Muscle of back (tissue), 3 donors: ENCODE measurements at regions not wholly inside any gene's neighbourhood (a gene's known extent, or its start where the extent isn't known, plus 50 kb on each side); places are given as distances from the start of the nearest gene placed in this dataset.
"Not testable (repeated sequence)": the region's sequence is repeated elsewhere in the genome, so short reads cannot be mapped to it uniquely, and the experiment has no call there.

ENCODE experiments used
- DNase-seq, 3 donors: peaks; one replicate each; pipeline versions ENCODE4 v3.0.0 to v3.0.0-alpha.2; 2013

DNA sequence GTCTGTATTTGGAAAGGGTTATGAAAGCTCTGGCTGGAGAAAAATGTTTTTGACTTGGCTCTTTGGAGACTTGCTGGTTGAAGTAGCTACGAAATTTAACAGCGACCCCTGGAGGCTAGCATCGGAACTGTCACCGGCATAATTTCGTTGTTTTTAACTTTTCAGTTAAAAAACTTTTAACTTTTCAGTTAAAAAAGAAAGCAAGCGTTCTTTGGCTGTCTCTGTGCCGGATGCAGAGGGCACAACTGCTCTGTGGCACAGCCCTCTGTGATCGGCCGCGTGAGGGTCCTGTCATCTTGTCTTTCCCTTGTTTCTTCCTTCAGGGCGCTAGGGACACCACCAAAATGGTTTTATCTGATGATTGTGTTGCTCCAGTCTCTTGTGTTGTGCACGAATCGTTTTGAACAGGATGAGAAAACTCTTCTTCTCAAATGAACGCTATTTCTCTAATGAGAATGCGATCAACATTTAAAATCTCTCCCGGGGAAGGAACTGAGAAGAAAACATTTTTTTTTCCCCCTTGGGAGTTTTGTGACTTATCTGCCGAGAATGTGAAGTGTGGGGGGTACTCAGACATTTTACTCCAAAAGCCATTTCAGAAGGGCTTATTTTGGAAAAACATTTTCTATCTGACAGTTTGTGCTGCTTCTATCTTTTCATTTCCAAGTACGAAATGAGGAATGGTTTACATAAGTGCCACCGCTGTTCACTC lies 57.1 kb downstream of the ADCYAP1 start:
- DNase-seq, result peak; percentile 18 to 63 (median 44)

DNA sequence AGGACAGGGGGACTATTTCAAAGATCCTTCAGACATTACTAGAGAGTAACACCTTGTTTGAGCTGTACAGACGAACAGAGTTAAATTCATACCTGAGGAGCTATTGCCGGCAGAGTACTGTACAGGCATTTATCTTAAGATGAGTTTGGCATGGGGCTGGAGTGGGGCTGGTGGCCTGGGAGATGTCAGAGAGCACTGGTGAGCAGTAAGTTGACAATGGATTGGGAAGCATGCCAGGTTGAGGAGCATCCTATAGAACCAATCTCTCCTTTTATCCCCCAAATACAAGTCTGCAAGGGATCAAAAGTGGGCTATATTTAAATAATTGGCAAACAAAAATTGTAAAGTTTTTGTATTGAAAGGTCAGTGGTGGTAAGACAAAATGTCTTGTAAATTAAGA lies 58.6 kb downstream of the ADCYAP1 start:
- DNase-seq, result no peak

DNA sequence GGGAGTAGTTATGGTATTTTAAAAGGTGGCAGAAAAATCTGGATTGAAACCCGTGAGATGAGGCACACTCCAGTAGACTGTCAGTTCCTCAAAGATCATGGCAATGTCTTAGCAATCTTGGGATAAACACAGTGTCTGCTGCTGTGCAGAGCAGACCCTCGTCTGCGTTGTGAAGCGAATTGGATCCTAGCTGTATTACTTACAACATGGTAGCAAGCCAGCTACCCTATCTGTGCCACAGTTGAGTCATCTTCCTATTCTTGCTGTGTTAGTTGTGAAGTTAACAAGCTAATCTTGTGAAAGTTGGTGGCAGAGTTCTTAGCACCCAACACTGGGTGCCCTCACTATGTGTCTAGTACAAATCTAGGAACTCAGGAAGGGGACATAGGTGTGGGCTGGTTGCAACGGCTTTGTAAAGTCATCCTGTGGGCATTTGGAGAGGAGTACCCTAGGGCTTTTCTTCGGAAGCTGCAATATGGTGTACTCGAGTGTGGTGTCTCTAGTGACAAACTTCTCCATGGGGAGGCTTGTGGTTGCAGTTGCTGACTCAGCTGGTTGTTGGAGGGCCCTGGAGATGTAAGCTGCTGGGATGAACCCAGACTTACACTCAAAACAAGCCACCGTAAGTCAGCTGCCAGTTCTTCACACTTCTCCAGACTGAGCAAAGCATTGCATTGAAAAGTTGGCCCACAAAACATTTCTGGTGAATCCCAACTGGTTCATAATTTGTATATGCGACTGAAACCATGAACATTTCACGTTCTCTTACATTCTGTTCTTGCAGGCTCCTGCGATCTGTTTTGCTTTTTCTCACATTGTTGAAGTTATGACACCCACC lies 61.5 kb downstream of the ADCYAP1 start:
- DNase-seq, result no peak

DNA sequence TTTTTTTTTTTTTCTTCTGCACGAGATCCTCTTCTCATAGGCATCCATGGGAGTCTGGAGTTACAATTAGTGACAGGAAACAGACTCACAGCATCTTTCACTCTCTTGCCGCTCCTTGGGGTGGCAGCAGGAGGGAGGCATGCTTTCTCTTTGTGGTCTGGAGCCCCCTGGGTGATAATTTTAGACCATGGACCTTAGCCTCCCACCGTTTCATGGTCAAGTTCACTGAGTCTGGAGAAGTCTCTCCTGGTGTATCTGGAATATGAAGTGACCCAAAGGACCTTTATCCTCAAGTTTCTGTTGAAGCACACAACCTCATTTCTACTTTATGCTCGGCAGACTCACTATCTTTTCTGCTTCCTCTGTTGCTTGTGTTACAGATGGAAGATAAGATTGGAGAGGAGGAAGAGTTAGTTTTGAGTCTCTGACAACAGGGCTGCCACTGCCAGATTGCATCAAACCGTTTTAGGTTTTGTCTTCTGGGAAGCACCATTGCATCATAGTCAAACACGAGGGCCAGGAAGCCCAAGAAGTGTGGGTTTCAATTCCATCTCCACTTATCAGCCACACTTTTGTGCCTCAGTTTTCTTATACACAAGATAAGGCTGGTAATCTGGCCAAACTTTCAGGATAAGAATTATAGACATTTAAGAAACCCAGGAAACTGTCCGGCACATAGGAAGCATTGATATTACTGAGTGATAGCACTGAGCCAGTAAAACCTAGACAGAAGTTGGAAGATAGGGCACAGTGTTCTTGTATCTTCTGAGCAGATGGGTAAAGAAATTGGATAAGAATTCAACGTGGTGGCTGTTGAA lies 62.3 kb downstream of the ADCYAP1 start:
- DNase-seq, result no peak

GRCh38 chr18:968910-969309 lies 64.2 kb downstream of the ADCYAP1 start:
- not testable (repeated sequence) for DNase-seq

DNA sequence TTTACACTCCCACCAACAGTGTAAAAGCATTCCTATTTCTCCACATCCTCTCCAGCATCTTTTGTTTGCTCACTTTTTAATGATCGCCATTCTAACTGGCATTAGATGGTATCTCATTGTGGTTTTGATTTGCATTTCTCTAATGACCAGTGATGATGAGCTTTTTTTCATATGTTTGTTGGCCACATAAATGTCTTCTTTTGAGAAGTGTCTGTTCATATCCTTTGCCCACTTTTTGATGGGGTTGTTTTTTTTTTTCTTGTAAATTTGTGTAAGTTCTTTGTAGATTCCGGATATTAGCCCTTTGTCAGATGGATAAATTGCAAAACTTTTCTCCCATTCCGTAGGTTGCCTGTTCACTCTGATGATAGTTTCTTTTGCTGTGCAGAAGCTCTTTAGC lies 64.6 kb downstream of the ADCYAP1 start:
- DNase-seq, result not testable (repeated sequence)

DNA sequence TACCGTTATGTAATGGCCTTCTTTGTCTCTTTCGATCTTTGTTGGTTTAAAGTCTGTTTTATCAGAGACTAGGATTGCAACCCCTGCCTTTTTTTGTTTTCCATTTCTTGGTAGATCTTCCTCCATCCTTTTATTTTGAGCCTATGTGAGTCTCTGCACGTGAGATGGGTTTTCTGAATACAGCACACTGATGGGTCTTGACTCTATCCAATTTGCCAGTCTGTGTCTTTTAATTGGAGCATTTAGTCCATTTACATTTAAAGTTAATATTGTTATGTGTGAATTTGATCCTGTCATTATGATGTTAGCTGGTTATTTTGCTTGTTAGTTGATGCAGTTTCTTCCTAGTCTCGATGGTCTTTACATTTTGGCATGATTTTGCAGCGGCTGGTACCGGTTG lies 69.9 kb downstream of the ADCYAP1 start:
- DNase-seq, result not testable (repeated sequence)

GRCh38 chr18:976393-977128 lies 71.9 kb downstream of the ADCYAP1 start:
- DNase-seq, result not testable (repeated sequence)

DNA sequence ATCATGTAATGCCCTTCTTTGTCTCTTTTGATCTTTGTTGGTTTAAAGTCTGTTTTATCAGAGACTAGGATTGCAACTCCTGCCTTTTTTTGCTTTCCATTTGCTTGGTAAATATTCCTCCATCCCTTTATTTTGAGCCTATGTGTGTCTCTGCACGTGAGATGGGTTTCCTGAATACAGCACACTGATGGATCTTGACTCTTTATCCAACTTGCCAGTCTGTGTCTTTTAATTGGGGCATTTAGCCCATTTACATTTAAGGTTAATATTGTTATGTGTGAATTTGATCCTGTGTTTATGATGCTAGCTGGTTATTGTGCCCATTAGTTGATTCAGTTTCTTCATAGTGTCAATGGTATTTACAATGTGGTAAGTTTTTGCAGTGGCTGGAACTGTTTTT lies 72.7 kb downstream of the ADCYAP1 start:
- DNase-seq, result not testable (repeated sequence)

GRCh38 chr18:977732-978131 lies 73.1 kb downstream of the ADCYAP1 start:
- not testable (repeated sequence) for DNase-seq

DNA sequence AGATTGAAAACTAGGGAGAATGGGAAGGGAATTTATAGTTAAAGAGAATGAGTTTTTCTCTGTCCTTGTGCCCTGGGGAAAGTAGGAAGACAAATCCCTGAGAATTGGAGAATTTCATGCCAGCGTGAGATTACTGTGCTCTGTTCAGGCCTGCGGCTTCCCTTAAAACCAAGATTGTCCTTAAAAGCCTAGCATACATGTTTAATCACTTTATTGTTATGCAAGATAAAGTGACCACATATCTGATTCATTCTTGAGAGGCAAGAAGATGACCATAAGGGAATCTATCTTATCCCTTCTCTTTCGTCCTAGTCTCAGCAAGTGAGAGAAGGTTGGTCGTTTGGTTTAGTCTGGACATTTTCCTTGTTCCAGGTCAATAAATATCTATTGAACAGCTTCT lies 75.9 kb downstream of the ADCYAP1 start:
- no peak for DNase-seq

DNA sequence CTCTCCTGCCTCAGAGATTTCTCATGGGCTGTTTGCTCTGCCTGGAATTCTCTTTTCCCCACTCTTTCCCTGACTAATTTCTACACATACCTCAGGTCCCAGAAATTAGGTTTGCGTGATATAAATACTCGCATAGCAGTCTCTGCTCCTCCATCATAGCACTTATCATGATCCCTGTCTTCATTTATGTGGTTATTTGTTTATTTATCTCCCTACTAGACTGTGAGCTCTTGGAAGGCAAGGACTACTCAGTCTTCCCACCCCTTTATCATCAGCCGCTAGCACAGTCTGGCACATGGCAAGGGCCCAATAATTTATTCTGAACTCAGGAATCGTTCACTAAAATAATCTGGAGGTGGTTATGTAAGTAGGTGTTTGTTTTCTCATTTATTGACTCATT lies 79.3 kb downstream of the ADCYAP1 start:
- DNase-seq, result no peak

- DNase-seq, result peak in 1 of 3 donors; percentile 15
These were observed 80.6 kb downstream of the ADCYAP1 start for GRCh38 chr18:985212-985661.

- DNase-seq, result no peak
These were observed 81.4 kb downstream of the ADCYAP1 start for GRCh38 chr18:986051-986450.

- DNase-seq, result no peak
These were observed 81.9 kb downstream of the ADCYAP1 start for GRCh38 chr18:986552-986951.

DNA sequence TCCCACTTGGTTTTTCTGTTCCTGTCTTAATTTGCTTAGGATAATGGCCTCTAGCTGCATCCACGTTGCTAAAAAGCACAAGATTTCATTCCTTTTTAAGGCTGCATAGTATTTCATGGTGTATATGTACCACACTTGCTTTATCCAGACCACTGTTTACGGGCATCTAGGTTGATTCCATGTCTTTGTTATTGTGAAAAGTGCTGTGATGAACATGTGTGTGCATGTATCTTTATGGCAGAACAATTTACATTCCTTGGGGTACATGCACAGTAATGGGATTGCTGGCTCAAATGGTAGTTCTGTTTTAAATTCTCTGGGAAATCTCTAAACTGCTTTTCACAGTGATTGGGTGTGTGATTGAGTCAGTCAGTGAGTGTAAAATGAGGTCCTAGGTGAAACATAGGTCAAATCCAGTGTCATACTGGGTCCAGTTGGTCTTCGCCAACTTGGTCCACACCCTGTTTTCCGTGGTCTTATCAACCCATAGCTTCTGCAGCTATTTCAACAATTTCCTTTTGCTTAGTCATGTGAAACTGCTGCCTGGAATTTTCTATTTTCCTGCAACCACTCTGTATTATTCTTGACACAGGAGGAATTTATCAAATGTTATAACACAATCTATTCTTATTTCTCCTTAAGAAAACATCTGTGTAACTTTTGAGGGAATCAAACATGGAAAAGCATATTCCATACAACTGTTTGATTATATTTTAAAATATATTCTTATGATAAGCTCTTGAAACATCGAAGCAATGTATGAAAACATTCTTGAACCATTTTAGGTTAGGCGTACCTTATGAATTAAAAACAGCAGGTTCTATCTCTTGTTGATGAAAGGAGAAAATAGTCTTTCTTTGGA lies 82.9 kb downstream of the ADCYAP1 start:
- DNase-seq, result peak in 1 of 3 donors; percentile 42

- no peak for DNase-seq
These were observed 84.8 kb downstream of the ADCYAP1 start for GRCh38 chr18:989425-989824.

GRCh38 chr18:990197-990596 lies 85.5 kb downstream of the ADCYAP1 start:
- no peak for DNase-seq

DNA sequence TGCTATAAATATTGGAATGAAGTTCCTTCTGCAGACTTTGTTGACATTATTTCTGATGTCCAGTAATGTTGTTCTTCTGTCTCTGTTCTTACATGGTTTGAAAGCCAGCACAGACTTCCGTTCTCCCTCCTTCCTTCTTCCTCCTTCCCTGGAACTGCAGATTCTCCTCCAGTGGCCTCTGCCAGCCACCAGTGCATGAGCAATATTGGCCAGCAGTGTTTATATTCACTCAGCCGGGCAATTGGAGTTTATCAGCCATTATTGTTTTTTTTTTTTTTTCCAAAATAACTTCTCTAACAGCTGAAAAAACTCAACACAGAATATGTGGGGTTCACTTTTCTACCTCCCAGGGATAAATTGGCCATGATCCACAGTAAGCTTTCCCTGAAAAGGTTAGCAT lies 86.8 kb downstream of the ADCYAP1 start:
- no peak for DNase-seq

DNA sequence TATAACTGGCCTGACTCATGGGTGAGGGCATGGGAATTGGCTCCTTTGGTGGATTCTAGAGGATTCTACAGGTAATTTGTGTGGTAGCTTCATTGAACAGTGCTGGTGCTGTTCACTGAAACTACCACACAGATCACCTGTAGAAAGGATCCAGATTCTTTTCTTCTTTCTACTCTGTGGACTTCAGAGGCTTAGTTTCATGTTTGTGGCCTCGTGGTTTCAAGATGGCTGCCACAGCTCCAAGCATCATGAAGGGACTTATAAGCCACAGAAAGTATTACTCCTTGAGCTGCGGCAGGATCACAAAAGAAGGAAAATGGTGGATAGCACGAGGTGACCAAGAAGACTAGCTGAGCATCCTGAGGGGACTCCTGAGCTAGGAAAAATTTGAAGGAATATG lies 88.9 kb downstream of the ADCYAP1 start:
- no peak for DNase-seq

- DNase-seq, result peak; percentile 62 to 81 (median 74)
These were observed 91.0 kb downstream of the ADCYAP1 start for GRCh38 chr18:995629-996028.
